PC-3 (cell line): ENCODE measurements at regions not wholly inside any gene's neighbourhood (a gene's known extent, or its start where the extent isn't known, plus 50 kb on each side); places are given as distances from the start of the nearest gene placed in this dataset.

ENCODE experiments used
- ATAC-seq: fragments of 200-7000 bp; cut with Tn5 transposase; 2 replicates; pipeline ENCODE4 v1.9.1; 2020; ENCODE audit warnings: mild to moderate bottlenecking, moderate library complexity
- BruUV-seq: library from RNA; stranded (reverse); fragments of 400-500 nt; replicated peaks from 2 replicates; lab custom pipeline; 2021; lab: Mats Ljungman, UMichigan
- CTCF ChIA-PET: fragments of 300-600 bp; sonication (Branson Sonifier 250); formaldehyde crosslinking; loops from one replicate; lab custom pipeline; 2022; ENCODE audit warnings: antibody characterized with exemption; lab: Charles Lee
- POLR2A ChIA-PET: fragments of 300-600 bp; sonication (Branson Sonifier 250); formaldehyde crosslinking; loops from one replicate; lab custom pipeline; 2022; ENCODE audit warnings: antibody characterized with exemption; ENCODE audit not compliant: unreplicated experiment; lab: Charles Lee
- DNase-seq: peaks from one replicate; pipeline ENCODE4 v3.0.0-alpha.2; 2015
- H2AFZ ChIP-seq: fragments of 300-600 bp; sonication (generic); 2 replicates; pipeline ENCODE4 v1.6.0; 2016; ENCODE audit warnings: antibody characterized with exemption, low read length
- H3F3A ChIP-seq: fragments of 300-600 bp; sonication (generic); one replicate; pipeline ENCODE4 v1.6.0; 2017; ENCODE audit warnings: antibody characterized with exemption, low read length, control low read depth, mild to moderate bottlenecking; ENCODE audit not compliant: unreplicated experiment
- H3K27ac ChIP-seq: fragments of 300-600 bp; sonication (generic); 2 replicates; pipeline ENCODE4 v1.5.1; 2016; ENCODE audit warnings: mild to moderate bottlenecking, low read length
- H3K27me3 ChIP-seq: fragments of 300-600 bp; sonication (generic); 2 replicates; pipeline ENCODE4 v1.6.1; 2016; ENCODE audit warnings: low read length, mixed read lengths
- H3K36me3 ChIP-seq: fragments of 300-600 bp; sonication (generic); 2 replicates; pipeline ENCODE4 v1.6.1; 2016; ENCODE audit warnings: low read depth, mixed run types, low read length, mixed read lengths
- H3K4me1 ChIP-seq: fragments of 300-600 bp; sonication (generic); 2 replicates; pipeline ENCODE4 v1.5.1; 2016; ENCODE audit warnings: low read length; ENCODE audit not compliant: insufficient read depth
- H3K4me2 ChIP-seq: fragments of 300-600 bp; sonication (generic); 2 replicates; pipeline ENCODE4 v1.6.0; 2016; ENCODE audit warnings: low read length
- H3K4me3 ChIP-seq: fragments of 300-600 bp; sonication (generic); 2 replicates; pipeline ENCODE4 v1.5.1; 2016; ENCODE audit warnings: mild to moderate bottlenecking, low read length, mixed read lengths
- H3K79me2 ChIP-seq: fragments of 300-600 bp; sonication (generic); 2 replicates; pipeline ENCODE4 v1.6.1; 2017; ENCODE audit warnings: low read length, mixed read lengths
- H3K9ac ChIP-seq: fragments of 300-600 bp; sonication (generic); 2 replicates; pipeline ENCODE4 v1.6.0; 2016; ENCODE audit warnings: mild to moderate bottlenecking, low read length
- H3K9me2 ChIP-seq: fragments of 300-600 bp; sonication (generic); replicated peaks from 2 replicates; pipeline ENCODE4 v1.6.1; 2016; ENCODE audit warnings: mixed run types, low read length, mixed read lengths
- H3K9me3 ChIP-seq: fragments of 300-600 bp; sonication (generic); 2 replicates; pipeline ENCODE4 v1.6.1; 2016; ENCODE audit warnings: low read length, mixed read lengths
- H4K20me1 ChIP-seq: fragments of 300-600 bp; sonication (generic); 2 replicates; pipeline ENCODE4 v1.6.1; 2016; ENCODE audit warnings: low read length, mixed read lengths
- EZH2 ChIP-seq: fragments of 300-600 bp; sonication (generic); IDR thresholded peaks from one replicate; pipeline ENCODE4 v1.6.1; 2017; ENCODE audit warnings: antibody characterized with exemption, mild to moderate bottlenecking, low read length; ENCODE audit not compliant: unreplicated experiment
- EZH2phosphoT487 ChIP-seq: fragments of 300-600 bp; sonication (generic); IDR thresholded peaks from 2 replicates; pipeline ENCODE4 v1.6.1; 2018; ENCODE audit warnings: mild to moderate bottlenecking, antibody characterized with exemption, low read length, borderline replicate concordance
- intact Hi-C: fragments of 100-400 bp; cut with micrococcal nuclease; formaldehyde crosslinking; loops from 2 replicates; pipeline ENCODE4 v1.9.0; 2023
- TF ChIP-seq, protein P1 (sequence below): fragments of 300-600 bp; sonication (generic); conservative IDR thresholded peaks from 2 replicates; pipeline ENCODE4 v1.5.1; 2017; ENCODE audit warnings: antibody characterized with exemption, low read depth, mild to moderate bottlenecking, low read length

DNA sequence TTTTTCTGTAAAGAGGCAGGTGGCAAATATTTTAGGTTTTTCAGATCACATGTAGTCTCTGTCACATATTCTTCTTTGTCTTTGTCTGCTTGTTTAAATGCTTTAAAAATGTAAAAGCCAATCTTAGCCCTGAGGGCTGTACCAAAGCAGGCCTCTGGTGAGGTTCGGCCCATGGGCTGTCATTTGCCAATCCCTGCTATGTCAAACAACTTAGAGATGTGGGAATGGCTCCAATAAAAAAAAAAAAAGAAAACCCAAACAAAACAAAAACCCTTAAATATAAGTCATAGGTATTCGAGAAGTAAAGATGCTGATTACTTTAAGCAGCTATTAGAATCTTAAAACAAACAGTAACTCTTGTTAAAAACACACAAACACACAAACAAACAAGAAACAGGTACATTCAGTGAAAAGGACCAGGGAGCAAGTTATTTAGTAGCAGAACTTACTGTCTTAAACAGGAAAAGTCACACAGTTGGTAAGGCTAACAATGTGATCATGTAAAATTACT, 61.4 kb upstream of the NAMPT start:
- H3K4me1 ChIP-seq, result peaks cover 28% of the 10 kb centered on the region
- BruUV-seq, result TSS peak; percentile 92
- DNase-seq, result peak; percentile 27

DNA sequence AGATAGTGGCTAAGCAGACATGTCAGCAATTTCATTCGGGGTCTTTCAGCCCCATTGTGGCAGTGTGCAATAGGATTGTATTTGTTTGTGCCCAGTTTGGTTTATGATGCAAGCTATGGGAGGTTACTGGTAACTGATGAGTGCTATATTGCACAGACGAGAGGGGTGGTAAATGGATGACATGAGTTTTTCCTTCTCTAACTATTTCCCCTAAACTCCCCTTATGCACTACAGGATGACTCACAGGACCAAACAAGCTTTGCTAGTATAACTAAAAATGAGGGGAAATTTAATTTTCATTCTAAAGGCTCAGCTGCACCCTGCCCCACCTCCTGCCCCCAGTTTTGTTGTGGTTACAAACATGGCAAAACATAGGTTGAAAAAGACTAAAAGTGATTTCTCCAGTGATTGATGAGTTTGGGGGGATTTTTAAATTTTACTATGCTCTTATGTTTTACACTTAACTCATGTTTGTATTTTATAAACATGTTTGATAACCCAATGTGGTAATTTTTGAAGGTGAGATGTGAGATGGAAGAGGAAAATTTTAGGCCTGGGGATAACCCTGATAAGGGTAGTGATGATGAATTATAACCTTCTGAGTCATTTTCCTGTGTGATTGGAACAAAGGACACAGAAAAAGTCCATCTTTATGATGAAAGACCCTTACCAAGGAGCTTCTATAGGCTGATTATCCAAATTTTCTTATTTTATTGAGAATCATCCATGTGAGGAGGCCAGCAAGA, 60.8 kb upstream of the NAMPT start:
- intact Hi-C loops, result loop anchor here (1.0 to 5.0 kb wide), 6 partner anchors 15 to 372 kb away; no protein-coding TSS in a partner anchor

More for the DNA sequence above, 61.4 kb upstream of the NAMPT start:
- H3K9ac ChIP-seq, result peak overlapping the region; percentile 2; the same call in 1 of the 2 replicates
- no peaks in the 10 kb centered on the region for H4K20me1 ChIP-seq
- H3K4me2 ChIP-seq, result peak overlapping the region; percentile 13
- peaks cover 6% of the 10 kb centered on the region; the same call in 1 of the 2 replicates for H3K9me3 ChIP-seq
- H3K79me2 ChIP-seq, result no peaks in the 10 kb centered on the region
- TF ChIP-seq, protein P1, sequence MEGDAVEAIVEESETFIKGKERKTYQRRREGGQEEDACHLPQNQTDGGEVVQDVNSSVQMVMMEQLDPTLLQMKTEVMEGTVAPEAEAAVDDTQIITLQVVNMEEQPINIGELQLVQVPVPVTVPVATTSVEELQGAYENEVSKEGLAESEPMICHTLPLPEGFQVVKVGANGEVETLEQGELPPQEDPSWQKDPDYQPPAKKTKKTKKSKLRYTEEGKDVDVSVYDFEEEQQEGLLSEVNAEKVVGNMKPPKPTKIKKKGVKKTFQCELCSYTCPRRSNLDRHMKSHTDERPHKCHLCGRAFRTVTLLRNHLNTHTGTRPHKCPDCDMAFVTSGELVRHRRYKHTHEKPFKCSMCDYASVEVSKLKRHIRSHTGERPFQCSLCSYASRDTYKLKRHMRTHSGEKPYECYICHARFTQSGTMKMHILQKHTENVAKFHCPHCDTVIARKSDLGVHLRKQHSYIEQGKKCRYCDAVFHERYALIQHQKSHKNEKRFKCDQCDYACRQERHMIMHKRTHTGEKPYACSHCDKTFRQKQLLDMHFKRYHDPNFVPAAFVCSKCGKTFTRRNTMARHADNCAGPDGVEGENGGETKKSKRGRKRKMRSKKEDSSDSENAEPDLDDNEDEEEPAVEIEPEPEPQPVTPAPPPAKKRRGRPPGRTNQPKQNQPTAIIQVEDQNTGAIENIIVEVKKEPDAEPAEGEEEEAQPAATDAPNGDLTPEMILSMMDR, result no peak
- no peak for TF ChIP-seq EZH2
- no peak for TF ChIP-seq EZH2phosphoT487
- H3K9me2 ChIP-seq, result no peaks in the 10 kb centered on the region
- H3K4me3 ChIP-seq, result no peak overlapping the region
- H3F3A ChIP-seq, result no peaks in the 10 kb centered on the region
- no peaks in the 10 kb centered on the region for H3K27me3 ChIP-seq
- CTCF ChIA-PET, result no interaction called here
- H3K36me3 ChIP-seq, result no peaks in the 10 kb centered on the region
- POLR2A ChIA-PET, result interaction anchor here (0.5 to 1.1 kb wide), 6 partner anchors 16 to 410 kb away, joined by 3 to 9 read pairs (median 4); partner anchors contain the start of gene NAMPT
- no peak overlapping the region for H2AFZ ChIP-seq
- ATAC-seq, result peak; percentile 18; the same call in 1 of the 2 replicates
- peak overlapping the region; percentile 52 for H3K27ac ChIP-seq
- intact Hi-C loops, result loop anchor here (1.0 to 5.0 kb wide), 6 partner anchors 16 to 371 kb away; no protein-coding TSS in a partner anchor

More for the DNA sequence above, 60.8 kb upstream of the NAMPT start:
- Histone ChIP-seq H3K4me3 (no peak overlapping the region), H2AFZ (no peak overlapping the region), H3K27ac (peak overlapping the region; percentile 52), H3K9me2 (no peaks in the 10 kb centered on the region), H3K27me3 (no peaks in the 10 kb centered on the region), H3K9me3 (peaks cover 6% of the 10 kb centered on the region; the same call in 1 of the 2 replicates), H3K36me3 (no peaks in the 10 kb centered on the region), H3K9ac (peak overlapping the region; percentile 2; the same call in 1 of the 2 replicates), H4K20me1 (no peaks in the 10 kb centered on the region), H3K79me2 (no peaks in the 10 kb centered on the region), H3K4me1 (peaks cover 28% of the 10 kb centered on the region), H3K4me2 (peak overlapping the region; percentile 13), H3F3A (no peaks in the 10 kb centered on the region)
- TF ChIP-seq, protein P1, result no peak
- TF ChIP-seq EZH2, result no peak
- TF ChIP-seq EZH2phosphoT487, result no peak
- BruUV-seq, result TSS peak; percentile 58
- DNase-seq (peak; percentile 53), ATAC-seq (peak; percentile 49)
- CTCF ChIA-PET, result no interaction called here
- POLR2A ChIA-PET, result interaction anchor here (0.5 to 0.8 kb wide), 4 partner anchors 61 to 196 kb away, joined by 3 to 9 read pairs (median 6); partner anchors contain the start of gene NAMPT
